DOHH2 (cell line): ENCODE measurements at regions not wholly inside any gene's neighbourhood (a gene's known extent, or its start where the extent isn't known, plus 50 kb on each side); places are given as distances from the start of the nearest gene placed in this dataset.

Experiments used
- H3F3A ChIP-seq: fragments of 200-600 bp; sonication (generic), shearing (Covaris generic); 2 replicates; pipeline ENCODE4 v1.6.0; 2016; ENCODE audit warnings: antibody characterized with exemption, mild to moderate bottlenecking; ENCODE audit not compliant: control insufficient read depth, insufficient read depth
- H3K27ac ChIP-seq: fragments of 200-600 bp; sonication (generic); 2 replicates; pipeline ENCODE4 v1.5.1; 2014; ENCODE audit warnings: low read depth, mild to moderate bottlenecking, low read length, moderate library complexity
- H3K27me3 ChIP-seq: fragments of 200-600 bp; sonication (generic); 2 replicates; pipeline ENCODE4 v1.6.1; 2014; ENCODE audit warnings: mild to moderate bottlenecking, low read length, mixed read lengths; ENCODE audit not compliant: control insufficient read depth
- H3K36me3 ChIP-seq: fragments of 200-600 bp; sonication (generic); 2 replicates; pipeline ENCODE4 v1.6.1; 2014; ENCODE audit warnings: mild to moderate bottlenecking, low read length, moderate library complexity, mixed read lengths; ENCODE audit not compliant: control insufficient read depth
- H3K4me1 ChIP-seq: fragments of 200-600 bp; sonication (generic); 2 replicates; pipeline ENCODE4 v1.6.1; 2014; ENCODE audit warnings: mild to moderate bottlenecking, low read length, mixed read lengths; ENCODE audit not compliant: control insufficient read depth
- H3K4me2 ChIP-seq: fragments of 200-600 bp; sonication (generic); 2 replicates; pipeline ENCODE4 v1.6.0; 2014; ENCODE audit warnings: mild to moderate bottlenecking, low read length, moderate library complexity
- H3K4me3 ChIP-seq: fragments of 200-600 bp; sonication (generic); 2 replicates; pipeline ENCODE4 v1.5.1; 2014; ENCODE audit warnings: mild to moderate bottlenecking, low read length, mixed read lengths
- H3K79me2 ChIP-seq: fragments of 200-600 bp; sonication (generic); 2 replicates; pipeline ENCODE4 v1.6.1; 2014; ENCODE audit warnings: mild to moderate bottlenecking, low read length, mixed read lengths; ENCODE audit not compliant: control insufficient read depth
- H3K9me2 ChIP-seq: fragments of 200-600 bp; sonication (generic); replicated peaks from 2 replicates; pipeline ENCODE4 v1.6.1; 2014; ENCODE audit warnings: mild to moderate bottlenecking, low read length, mixed read lengths; ENCODE audit not compliant: control insufficient read depth
- H3K9me3 ChIP-seq: fragments of 200-600 bp; sonication (generic); 2 replicates; pipeline ENCODE4 v1.6.1; 2014; ENCODE audit warnings: antibody characterized with exemption, low read length, mixed read lengths; ENCODE audit not compliant: control insufficient read depth, insufficient read depth
- H4K20me1 ChIP-seq: fragments of 200-600 bp; sonication (generic); 2 replicates; pipeline ENCODE4 v1.6.0; 2014; ENCODE audit warnings: low read depth, mild to moderate bottlenecking, antibody characterized with exemption, low read length, moderate library complexity; ENCODE audit not compliant: control insufficient read depth, insufficient read depth
- CTCF ChIP-seq: fragments of 200-600 bp; sonication (generic); IDR thresholded peaks from one replicate; pipeline ENCODE4 v1.5.1; 2014; ENCODE audit warnings: antibody characterized with exemption, mild to moderate bottlenecking, low read depth, low read length; ENCODE audit not compliant: poor library complexity, severe bottlenecking
- EZH2phosphoT487 ChIP-seq: fragments of 200-600 bp; sonication (generic); IDR thresholded peaks from 2 replicates; pipeline ENCODE4 v1.6.1; 2017; ENCODE audit warnings: borderline replicate concordance, mild to moderate bottlenecking, antibody characterized with exemption, low read length, moderate library complexity, mixed read lengths

GRCh38 chr2:16222326-16222725 lies 282.0 kb downstream of the MYCN start:
- Histone ChIP-seq H3K4me3 (no peak overlapping the region), H3K79me2 (no peaks in the 10 kb centered on the region), H3K27ac (no peak overlapping the region), H3K9me2 (no peaks in the 10 kb centered on the region), H3K27me3 (no peaks in the 10 kb centered on the region), H3K4me2 (no peak overlapping the region), H4K20me1 (no peaks in the 10 kb centered on the region), H3K4me1 (no peaks in the 10 kb centered on the region), H3K9me3 (no peaks in the 10 kb centered on the region), H3K36me3 (no peaks in the 10 kb centered on the region), H3F3A (no peaks in the 10 kb centered on the region)
- no peak for TF ChIP-seq EZH2phosphoT487
- TF ChIP-seq CTCF = no peak

DNA sequence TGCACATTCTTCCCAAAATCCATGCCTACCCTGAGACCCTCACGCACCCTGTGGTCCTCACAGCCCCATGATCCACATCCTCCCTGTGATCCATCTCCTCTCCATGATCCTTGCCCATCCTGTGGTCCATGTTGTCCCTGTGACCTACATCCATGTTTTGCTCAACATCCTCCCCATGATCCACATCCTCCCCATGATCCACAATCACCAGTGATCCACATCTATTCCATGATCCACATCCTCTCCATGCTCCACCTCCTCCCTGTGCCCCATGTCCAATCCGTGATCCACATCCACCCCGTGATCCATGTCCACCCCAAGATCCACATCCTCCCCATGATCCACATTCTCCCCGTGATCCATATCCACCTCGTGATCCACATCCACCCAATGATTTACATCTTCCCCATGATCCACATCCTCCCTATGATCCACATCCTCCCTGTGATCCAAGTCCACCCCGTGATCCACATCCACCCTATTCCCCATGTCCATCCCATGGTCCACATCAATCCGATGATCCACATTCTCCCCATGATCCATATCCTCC lies 281.2 kb downstream of the MYCN start:
- TF ChIP-seq CTCF (no peak), EZH2phosphoT487 (no peak)
- H3K36me3 ChIP-seq = no peaks in the 10 kb centered on the region
- no peak overlapping the region for H3K4me2 ChIP-seq
- no peaks in the 10 kb centered on the region for H3K9me2 ChIP-seq
- no peaks in the 10 kb centered on the region for H3K27me3 ChIP-seq
- H4K20me1 ChIP-seq = no peaks in the 10 kb centered on the region
- H3K4me3 ChIP-seq = no peak overlapping the region
- H3K9me3 ChIP-seq = no peaks in the 10 kb centered on the region
- no peaks in the 10 kb centered on the region for H3K4me1 ChIP-seq
- H3F3A ChIP-seq = no peaks in the 10 kb centered on the region
- no peak overlapping the region for H3K27ac ChIP-seq
- no peaks in the 10 kb centered on the region for H3K79me2 ChIP-seq

GRCh38 chr2:16219292-16219975 lies 279.1 kb downstream of the MYCN start:
- Histone ChIP-seq H3K27me3 (no peaks in the 10 kb centered on the region), H3F3A (no peaks in the 10 kb centered on the region), H3K9me2 (no peaks in the 10 kb centered on the region), H3K36me3 (no peaks in the 10 kb centered on the region), H3K4me3 (no peak overlapping the region), H3K4me2 (no peak overlapping the region), H3K27ac (no peak overlapping the region), H4K20me1 (no peaks in the 10 kb centered on the region), H3K9me3 (no peaks in the 10 kb centered on the region), H3K4me1 (no peaks in the 10 kb centered on the region), H3K79me2 (no peaks in the 10 kb centered on the region)
- TF ChIP-seq EZH2phosphoT487 (no peak), CTCF (no peak)
